ENCODE measurements at regions not wholly inside any gene's neighbourhood (a gene's known extent, or its start where the extent isn't known, plus 50 kb on each side); places are given as distances from the start of the nearest gene placed in this dataset.

GRCh38 chr2:172373766-172374165 lies 53.6 kb upstream of the ITGA6 start:
- no peak for TF ChIP-seq CTCF (IDR thresholded peaks at IDR 0.05)
- no peak for TF ChIP-seq EZH2 (IDR thresholded peaks at IDR 0.05; ENCODE audit: borderline replicate concordance, insufficient read depth, low read depth, low read length, poor library complexity, severe bottlenecking)
